Activated naive CD8-positive, alpha-beta T cell treated with anti-CD3 and anti-CD28 coated beads for 36 hours (primary cell): ENCODE measurements at regions not wholly inside any gene's neighbourhood (a gene's known extent, or its start where the extent isn't known, plus 50 kb on each side); places are given as distances from the start of the nearest gene placed in this dataset.

Source experiments
- DNase-seq: peaks from one replicate; pipeline ENCODE4 v3.0.0; 2021
- H3K27ac Mint-ChIP-seq: one replicate; pipeline ENCODE4 v1.8.0; 2022; ENCODE audit warnings: mild to moderate bottlenecking, moderate library complexity, mixed read lengths
- H3K27me3 Mint-ChIP-seq: one replicate; pipeline ENCODE4 v1.8.0; 2022; ENCODE audit warnings: mild to moderate bottlenecking, mixed read lengths
- H3K36me3 Mint-ChIP-seq: one replicate; pipeline ENCODE4 v1.8.0; 2021; ENCODE audit warnings: mild to moderate bottlenecking, mixed read lengths
- H3K4me1 Mint-ChIP-seq: one replicate; pipeline ENCODE4 v1.8.0; 2021; ENCODE audit warnings: mixed read lengths
- H3K4me3 Mint-ChIP-seq: one replicate; pipeline ENCODE4 v1.8.0; 2022; ENCODE audit warnings: mild to moderate bottlenecking, moderate library complexity, mixed read lengths
- H3K9me3 Mint-ChIP-seq: one replicate; pipeline ENCODE4 v1.8.0; 2022; ENCODE audit warnings: mixed read lengths

DNA sequence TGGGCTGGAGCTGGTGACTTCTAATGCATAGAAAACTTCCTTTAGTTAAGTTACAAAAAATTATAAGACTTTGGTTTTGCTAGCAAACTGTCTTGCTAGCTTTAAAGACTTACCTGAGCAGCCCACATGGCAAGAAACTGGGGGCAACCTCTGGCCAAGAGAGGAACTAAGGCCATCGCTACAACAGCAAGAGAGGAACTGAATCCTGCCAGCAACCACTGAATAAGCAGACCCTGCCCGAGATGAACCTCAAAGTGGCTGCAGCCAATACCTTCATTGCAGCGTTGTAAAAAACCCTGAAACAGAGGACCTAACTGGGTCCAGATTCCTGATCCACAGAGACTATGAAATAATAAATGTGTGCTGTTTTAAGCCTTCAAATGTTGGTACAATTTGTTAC is 54.6 kb upstream of the STARD3NL start:
- no peak overlapping the region for H3K4me3 Mint-ChIP-seq
- H3K27ac Mint-ChIP-seq = no peak overlapping the region
- H3K27me3 Mint-ChIP-seq = peaks cover 3% of the 10 kb centered on the region
- peaks cover 9% of the 10 kb centered on the region for H3K4me1 Mint-ChIP-seq
- no peak for DNase-seq
- H3K36me3 Mint-ChIP-seq = no peaks in the 10 kb centered on the region
- H3K9me3 Mint-ChIP-seq = peaks cover 2% of the 10 kb centered on the region

DNA sequence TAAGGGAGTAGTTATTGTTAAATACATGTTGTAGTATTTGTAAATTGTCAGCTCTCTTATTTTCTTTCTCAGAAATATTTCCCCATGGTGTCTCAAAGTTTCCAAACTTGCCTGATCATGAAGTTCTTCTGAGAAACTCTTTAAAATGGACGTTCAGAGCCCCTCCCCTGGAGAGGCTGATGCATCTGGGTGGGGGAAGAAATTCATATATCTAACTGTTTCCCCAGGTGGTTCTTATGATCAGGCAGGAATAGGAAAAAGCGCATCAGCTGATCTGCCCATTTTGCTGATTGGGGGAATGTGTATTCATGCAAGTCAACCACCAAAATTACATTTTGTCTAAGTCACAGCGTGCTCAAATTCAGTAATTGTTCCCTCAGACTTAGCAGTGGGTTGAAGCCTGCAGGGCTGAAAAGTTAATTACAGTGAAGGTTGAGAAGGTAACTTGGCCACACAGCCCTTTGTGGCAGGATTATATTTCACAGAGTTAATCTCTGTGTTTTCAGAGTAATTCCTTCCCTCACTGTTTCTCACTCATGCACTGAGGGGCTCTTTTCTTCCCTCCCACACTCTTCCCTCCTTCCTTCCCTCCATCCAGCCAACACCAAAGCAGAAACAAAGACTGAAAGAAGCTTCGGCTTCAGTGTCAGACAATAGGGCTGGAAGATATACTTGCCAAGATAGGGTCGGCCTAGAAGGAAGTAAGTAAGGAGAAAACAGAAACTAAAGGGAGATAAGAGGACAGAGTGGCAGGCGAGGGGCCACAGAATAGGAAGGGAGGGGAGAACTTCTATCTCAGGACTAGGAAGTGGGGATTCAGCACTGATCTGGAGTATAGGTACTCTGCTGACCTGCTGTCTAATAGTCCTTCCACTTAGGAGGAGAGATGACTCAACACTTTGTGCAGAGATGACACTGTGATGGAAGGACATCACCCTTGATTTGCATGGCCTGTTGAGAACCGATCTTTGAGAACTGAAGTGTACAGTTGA is 50.5 kb upstream of the STARD3NL start:
- Mint-ChIP-seq H3K4me1 (peaks cover 9% of the 10 kb centered on the region), H3K27me3 (peaks cover 4% of the 10 kb centered on the region), H3K36me3 (no peaks in the 10 kb centered on the region), H3K27ac (no peak overlapping the region), H3K4me3 (no peak overlapping the region), H3K9me3 (no peaks in the 10 kb centered on the region)
- no peak for DNase-seq
